ENCODE measurements at regions not wholly inside any gene's neighbourhood (a gene's known extent, or its start where the extent isn't known, plus 50 kb on each side); places are given as distances from the start of the nearest gene placed in this dataset.
"Not testable (repeated sequence)": the region's sequence is repeated elsewhere in the genome, so short reads cannot be mapped to it uniquely, and the experiment has no call there.

DNA sequence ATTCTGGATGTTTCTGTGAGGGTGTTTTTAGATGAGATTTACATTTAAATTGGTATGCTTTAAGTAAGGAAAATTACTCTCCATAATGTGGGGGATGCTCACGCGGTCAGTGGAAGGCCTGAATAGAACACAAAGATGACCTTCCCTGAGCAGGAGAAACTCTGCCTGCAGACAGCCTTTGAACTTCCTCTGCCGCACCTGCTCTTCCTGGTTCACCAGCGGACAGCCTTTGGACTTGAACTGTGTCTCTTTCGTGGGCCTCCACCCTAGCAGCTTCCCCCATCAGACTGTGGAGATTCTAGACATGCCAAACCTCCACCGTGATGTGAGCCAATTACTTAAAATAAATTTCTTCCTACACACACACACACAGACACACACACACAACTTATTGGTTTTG is 210.7 kb downstream of the EFCAB11 start:
- no peak for DNase-seq (ENCODE audit: low read depth)

DNA sequence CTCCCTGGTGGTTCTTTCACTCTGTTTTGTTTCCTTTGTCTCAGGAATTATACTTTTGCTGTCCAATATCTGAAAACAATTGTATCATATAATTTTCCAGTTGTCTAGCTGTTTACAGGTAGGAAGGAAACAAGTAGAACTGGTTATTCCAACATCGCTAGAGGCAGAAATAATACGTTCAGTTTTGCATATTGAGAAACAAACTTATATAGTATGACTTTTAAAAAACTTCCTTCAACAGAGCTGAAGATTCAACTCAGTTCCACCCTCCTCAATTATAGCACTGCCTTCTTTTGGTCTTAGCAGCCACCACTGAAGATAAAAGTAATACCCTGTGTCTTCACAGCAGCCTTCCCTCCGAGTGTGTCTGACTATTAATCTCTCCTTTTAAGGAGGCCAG is 214.3 kb downstream of the EFCAB11 start:
- DNase-seq (ENCODE audit: low read depth): no peak

- no peak for DNase-seq (ENCODE audit: low read depth)
These were observed 217.6 kb downstream of the EFCAB11 start for GRCh38 chr14:89736881-89737280.

DNA sequence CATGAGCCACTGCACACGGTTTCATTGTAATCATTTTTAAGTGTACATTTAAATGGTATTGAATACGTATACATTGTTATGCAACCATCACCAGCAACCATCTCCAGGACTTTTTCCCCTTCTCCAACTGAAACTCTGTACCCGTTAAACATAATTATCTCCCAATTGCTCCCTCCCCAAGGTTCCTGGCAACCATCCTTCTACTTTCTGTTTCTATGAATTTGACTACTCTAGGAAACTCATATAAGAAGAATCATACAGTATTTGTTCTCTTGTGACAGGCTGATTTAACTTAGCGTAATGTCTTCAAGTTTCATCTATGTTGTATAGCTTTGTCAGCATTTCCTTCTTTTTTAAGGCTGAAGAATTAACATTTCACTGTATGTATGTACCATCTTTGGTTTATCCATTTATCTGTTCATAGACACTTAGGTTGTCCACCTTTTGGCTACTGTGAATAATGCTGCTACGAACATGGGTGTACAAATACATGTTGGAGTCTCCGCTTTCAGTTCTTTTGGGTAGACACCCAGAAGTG is 223.1 kb downstream of the EFCAB11 start:
- no peak for DNase-seq (ENCODE audit: low read depth)

DNA sequence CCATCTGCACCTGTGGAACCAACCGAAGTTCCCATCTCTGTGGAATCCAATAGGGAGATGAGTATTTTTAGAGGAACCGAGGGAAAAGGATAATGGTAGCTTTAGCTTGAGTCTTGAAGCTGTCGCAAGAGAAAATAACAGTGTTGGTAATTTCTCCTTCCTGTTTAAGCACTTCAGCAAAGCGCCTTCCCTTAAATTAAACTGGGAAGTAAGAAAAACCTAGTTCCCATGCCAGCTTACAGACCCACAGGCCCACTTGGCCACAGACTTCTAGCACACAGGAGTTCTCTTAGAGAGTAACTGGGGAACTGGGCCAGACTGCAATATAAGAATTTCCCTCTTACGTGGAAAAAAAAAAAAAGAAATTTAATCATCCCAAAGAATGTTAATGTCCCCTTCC is 223.8 kb downstream of the EFCAB11 start:
- no peak for DNase-seq (ENCODE audit: low read depth)

- DNase-seq (ENCODE audit: low read depth): no peak
These were observed 225.6 kb downstream of the EFCAB11 start for GRCh38 chr14:89728964-89729363.

GRCh38 chr14:89726226-89726625 is 228.3 kb downstream of the EFCAB11 start:
- DNase-seq (ENCODE audit: low read depth): not testable (repeated sequence)

DNA sequence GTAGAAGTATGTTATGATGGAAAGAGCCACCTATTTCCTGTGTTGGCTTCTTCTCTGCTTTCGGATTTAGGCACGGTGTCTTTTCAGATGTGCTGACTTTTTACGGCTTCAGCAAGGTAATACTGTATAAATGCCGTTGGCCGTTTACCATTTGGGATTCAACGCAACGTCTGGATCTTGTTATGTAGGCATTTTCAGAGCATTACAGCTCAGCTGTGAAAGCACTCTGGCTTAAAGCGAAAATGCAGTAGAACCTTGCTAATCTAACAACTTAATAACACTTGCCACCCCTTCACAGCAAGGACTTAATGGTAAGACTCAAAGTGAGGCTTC is 229.9 kb downstream of the EFCAB11 start:
- no peak for DNase-seq (ENCODE audit: low read depth)

DNA sequence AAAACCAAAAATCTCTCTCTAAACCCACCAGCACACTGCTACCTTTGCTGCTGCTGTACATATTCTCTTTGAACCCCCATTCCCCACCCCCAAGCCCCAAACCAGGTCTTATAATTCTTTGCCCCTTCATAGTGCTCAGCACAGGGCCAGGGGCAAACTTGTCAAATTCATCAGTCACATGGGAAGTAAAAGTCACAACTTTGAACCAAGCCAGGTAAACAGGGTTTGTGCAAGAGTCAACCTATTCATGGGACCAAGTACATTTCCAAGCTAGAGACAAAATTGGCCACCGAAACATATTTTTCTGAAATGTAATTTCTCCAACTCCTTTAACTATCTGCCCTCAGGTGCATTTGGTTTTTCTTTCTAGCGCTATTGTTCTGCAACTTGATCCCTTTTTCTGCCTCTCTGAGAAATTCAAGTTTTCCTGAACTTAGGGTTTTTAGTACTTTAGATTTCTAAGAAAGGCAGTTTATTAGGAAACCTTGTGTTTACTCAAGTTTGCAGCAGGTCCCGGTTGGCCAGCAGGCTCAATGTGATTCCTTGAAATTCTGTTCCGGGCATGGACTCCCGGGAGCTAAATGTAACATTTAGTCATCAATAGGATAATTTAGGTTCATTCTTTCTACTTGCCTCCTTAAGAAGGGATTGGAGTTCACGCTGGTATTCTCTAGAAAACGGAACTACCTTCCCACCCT is 230.5 kb downstream of the EFCAB11 start:
- DNase-seq (ENCODE audit: low read depth): no peak

- no peak for DNase-seq (ENCODE audit: low read depth)
These were observed 232.6 kb downstream of the EFCAB11 start for GRCh38 chr14:89721956-89722355.

DNA sequence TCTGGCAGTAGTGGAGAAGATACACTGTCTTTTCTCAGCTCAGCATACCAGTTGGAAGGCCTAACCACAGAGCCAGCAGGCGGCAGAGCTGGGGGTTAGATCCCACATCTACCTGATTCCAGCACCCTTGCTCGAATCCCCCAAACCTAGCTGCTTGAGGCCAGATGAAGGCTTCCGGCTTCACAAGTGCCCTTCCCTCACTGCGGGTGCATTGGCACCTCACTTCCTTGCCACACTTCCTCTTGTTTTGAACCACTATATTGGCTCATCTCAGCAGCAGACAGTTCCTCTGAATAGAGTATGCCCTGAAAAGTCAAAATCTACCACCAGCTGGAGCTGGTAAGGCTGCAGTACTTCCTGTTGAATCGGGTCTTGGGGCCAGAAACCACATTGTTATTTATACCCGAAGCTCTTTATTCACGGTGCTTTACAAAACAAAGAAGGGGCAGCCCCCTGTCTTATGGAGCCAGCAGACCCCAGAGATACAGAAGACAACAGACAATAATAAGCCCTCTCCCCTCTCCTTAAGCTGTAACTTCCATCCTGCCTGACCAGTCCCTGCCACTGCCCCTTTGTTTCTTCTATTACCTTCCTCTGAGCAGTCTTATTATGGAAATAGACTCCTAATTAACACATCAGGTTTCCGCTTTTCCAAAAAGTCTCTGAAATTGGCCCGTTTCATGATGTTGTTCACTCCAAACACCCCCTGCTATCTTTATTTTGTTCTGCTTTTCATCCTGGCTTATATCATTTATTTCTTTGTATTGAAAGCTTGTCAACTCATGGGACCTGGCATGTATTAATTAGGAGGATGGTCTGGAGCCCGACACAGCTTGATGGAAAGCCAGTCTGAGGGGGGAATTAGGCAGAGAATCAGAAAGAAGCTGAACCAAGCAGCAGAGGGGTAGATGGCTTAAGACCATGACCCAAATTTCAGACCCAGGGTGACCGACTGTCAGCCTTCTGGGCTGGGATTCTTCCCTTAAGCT is 233.5 kb downstream of the EFCAB11 start:
- no peak for DNase-seq (ENCODE audit: low read depth)

DNA sequence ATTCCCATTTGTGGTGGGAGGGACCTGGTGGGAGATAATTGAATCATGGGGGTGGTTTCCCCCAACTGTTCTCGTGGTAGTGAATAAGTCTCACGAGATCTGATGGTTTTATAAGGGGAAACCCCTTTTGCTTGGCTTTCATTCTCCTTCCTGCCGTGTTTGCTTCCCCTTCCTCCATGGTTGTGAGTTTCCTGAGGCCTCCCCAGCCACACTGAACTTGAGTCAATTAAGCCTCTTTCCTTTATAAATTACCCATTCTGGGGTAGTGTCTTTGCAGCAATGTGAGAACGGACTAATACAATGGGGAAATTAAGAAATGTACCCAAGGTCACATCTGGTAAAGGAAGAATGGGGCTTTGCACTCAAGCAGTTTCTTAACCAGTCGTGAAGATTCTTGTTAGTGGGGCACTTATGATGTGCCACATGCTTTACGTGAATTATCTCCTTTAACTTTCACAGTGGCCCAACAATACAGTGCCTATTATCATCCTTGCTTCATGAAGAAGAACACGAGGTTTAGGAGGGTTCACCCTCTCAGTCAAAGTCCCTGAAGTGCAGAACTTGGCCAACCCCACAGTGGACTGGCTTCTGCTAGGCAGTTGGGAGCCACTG is 234.3 kb downstream of the EFCAB11 start:
- no peak for DNase-seq (ENCODE audit: low read depth)

DNA sequence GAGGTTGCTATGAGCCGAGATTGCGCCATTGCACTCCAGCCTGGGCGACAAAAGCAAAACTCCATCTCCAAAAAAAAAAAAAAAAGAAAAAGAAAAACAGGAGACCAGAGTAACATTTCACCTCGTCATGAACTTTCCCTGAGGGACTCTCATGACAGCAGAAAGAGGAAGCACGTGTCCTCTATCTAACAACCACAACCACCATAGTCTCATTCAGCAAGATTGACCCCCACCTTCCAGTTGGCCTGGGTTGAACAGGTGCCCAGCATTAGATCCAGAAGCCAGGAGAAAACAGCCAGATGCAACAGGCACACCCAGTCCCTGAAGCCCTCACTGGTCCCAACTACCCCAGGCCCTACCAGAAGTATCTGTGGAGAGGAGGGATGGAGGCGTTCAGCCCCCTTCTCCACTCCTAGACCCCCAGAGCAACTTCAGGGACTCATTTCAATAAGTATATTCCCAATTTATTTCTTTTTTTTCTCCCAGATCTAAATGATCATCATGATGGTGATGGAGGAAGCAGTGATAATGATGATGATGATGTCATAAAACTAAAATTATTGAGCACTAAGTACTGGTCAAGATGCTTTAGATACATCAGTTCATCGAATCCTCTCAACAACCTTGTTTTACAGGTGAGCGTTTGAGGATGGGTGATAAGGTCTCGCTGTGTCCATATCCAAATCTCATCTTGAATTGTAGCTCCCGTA is 235.0 kb downstream of the EFCAB11 start:
- no peak for DNase-seq (ENCODE audit: low read depth)

- no peak for DNase-seq (ENCODE audit: low read depth)
These were observed 245.4 kb downstream of the EFCAB11 start for GRCh38 chr14:89708982-89709625.

GRCh38 chr14:89707086-89707485 is 247.4 kb downstream of the EFCAB11 start:
- DNase-seq (ENCODE audit: low read depth): no peak

GRCh38 chr14:89702876-89703200 is 251.7 kb downstream of the EFCAB11 start:
- no peak for DNase-seq (ENCODE audit: low read depth)

DNA sequence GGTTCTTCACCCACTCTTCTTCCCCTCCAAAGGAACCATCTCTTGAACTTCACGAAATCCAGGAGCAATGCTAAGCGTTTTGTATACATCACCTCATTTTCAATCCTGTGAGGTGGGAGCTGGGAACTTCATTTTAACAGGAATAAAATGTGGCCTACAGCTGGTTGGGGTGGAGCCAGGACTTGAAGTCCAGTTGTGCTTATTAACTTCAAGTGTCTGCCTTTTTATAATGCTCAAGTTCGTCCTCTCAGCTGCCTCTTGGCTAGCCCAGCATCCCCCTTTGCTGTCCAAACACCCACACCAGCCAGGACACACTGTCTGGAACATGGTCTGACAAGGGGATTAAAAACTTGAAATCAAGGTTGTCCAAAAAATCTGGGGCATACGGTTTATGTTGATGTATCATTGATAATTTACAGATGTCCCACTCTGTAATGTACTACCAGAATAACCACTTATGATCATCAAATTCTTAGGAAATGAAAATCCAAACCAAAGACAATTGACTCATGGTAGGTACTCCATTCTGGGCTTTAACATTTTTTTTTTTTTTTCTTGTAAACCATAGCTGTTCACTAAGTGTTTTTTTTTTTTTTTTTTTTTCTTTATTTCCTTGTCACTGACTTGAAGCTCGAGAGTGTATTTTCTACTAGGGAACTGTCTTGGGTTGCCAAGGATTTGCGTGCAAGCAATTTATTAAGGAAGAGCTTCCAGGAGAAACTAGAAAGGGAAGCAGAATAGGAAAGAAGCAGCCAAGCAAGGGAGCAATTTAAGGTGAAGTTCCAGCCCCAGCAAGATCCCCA is 252.3 kb downstream of the EFCAB11 start:
- DNase-seq (ENCODE audit: low read depth): no peak

- peak; percentile 69 for DNase-seq (ENCODE audit: low read depth)
These were observed 253.1 kb downstream of the EFCAB11 start for GRCh38 chr14:89701211-89702043.

DNA sequence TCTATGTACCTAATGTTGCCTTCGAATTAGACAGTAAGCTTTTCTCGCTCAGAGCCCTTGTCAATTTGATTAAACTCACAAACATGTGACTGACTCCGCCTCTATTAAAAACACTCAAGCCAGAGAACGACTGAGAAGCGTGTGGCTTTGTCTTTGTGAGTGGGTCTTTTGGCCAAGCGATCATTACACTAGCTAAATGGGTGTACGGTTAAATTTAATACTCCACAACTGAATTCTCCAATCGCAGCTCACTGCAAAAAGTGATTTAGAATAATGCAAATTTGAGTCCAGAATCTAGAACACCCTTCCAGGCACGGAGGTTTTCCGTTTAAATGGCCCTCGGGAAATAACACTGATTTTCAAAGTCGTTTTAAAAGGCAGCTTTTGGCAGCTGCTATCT is 253.7 kb downstream of the EFCAB11 start:
- DNase-seq (ENCODE audit: low read depth): no peak

DNA sequence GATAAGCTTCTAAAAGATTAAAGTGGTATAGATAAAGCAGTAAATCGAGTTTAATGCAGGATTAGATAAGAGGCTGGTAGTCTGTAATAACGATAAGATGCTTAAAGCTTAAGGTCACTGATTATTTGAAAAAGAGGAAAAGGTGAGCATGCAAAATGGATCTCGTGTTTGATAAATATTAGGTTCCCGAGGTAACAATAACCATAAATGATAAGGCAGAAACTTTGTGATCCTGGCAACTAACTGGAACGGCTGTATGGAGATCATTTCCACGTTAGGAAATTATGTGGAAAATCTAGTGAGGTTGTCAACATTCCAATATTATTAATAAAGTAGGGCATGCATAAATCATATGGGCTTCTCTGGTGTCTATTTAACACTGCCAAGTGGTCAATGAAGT is 255.5 kb downstream of the EFCAB11 start:
- DNase-seq (ENCODE audit: low read depth): no peak
